ENCODE measurements at regions not wholly inside any gene's neighbourhood (a gene's known extent, or its start where the extent isn't known, plus 50 kb on each side); places are given as distances from the start of the nearest gene placed in this dataset.
A peak's percentile ranks its signal among the peaks of the same experiment; 100 is the strongest.
"Not testable (repeated sequence)": the region's sequence is repeated elsewhere in the genome, so short reads cannot be mapped to it uniquely, and the experiment has no call there.

- no peak for DNase-seq (ENCODE audit: low read depth in 2 of 3, low spot score in 2 of 3)
Measured at GRCh38 chrX:55813150-55813549, 95.6 kb downstream of the RRAGB start.

- no peak for DNase-seq (ENCODE audit: low read depth in 2 of 3, low spot score in 2 of 3)
Measured at GRCh38 chrX:55815546-55815945, 98.0 kb downstream of the RRAGB start.

GRCh38 chrX:55816023-55816422 lies 98.5 kb downstream of the RRAGB start:
- no peak for DNase-seq (ENCODE audit: low read depth in 2 of 3, low spot score in 2 of 3)

- DNase-seq (ENCODE audit: low read depth in 2 of 3, low spot score in 2 of 3) = no peak
Measured at GRCh38 chrX:55818673-55819375, 101.3 kb downstream of the RRAGB start.

- no peak for DNase-seq (ENCODE audit: low read depth in 2 of 3, low spot score in 2 of 3)
Measured at GRCh38 chrX:55839485-55839884, 121.9 kb downstream of the RRAGB start.

GRCh38 chrX:55841962-55842752 lies 124.6 kb downstream of the RRAGB start:
- no peak for DNase-seq (ENCODE audit: low read depth in 2 of 3, low spot score in 2 of 3)

GRCh38 chrX:55866779-55867178 lies 149.2 kb downstream of the RRAGB start:
- DNase-seq (ENCODE audit: low read depth in 2 of 3, low spot score in 2 of 3) = not testable (repeated sequence)

- DNase-seq (ENCODE audit: low read depth in 2 of 3, low spot score in 2 of 3) = no peak
Measured at GRCh38 chrX:55867181-55867651, 149.7 kb downstream of the RRAGB start.

GRCh38 chrX:55867708-55868107 lies 150.2 kb downstream of the RRAGB start:
- DNase-seq (ENCODE audit: low read depth in 2 of 3, low spot score in 2 of 3) = no peak

GRCh38 chrX:55874807-55875206 lies 157.3 kb downstream of the RRAGB start:
- DNase-seq (ENCODE audit: low read depth in 2 of 3, low spot score in 2 of 3) = no peak

- DNase-seq (ENCODE audit: low read depth in 2 of 3, low spot score in 2 of 3) = not testable (repeated sequence)
Measured at GRCh38 chrX:55883541-55883940, 166.0 kb downstream of the RRAGB start.

GRCh38 chrX:55907968-55908607 lies 190.5 kb downstream of the RRAGB start:
- DNase-seq (ENCODE audit: low read depth in 2 of 3, low spot score in 2 of 3) = peak in 2 of 3 experiments; percentile 1 to 2

GRCh38 chrX:55908661-55909212 lies 191.2 kb downstream of the RRAGB start:
- peak in 1 of 3 experiments; percentile 0 for DNase-seq (ENCODE audit: low read depth in 2 of 3, low spot score in 2 of 3)

- DNase-seq (ENCODE audit: low read depth in 2 of 3, low spot score in 2 of 3) = no peak
Measured at GRCh38 chrX:55919367-55920221, 202.0 kb downstream of the RRAGB start.

- no peak for DNase-seq (ENCODE audit: low read depth in 2 of 3, low spot score in 2 of 3)
Measured at GRCh38 chrX:55924574-55924973, 207.0 kb downstream of the RRAGB start.

GRCh38 chrX:55928529-55928928 lies 211.0 kb downstream of the RRAGB start:
- not testable (repeated sequence) for DNase-seq (ENCODE audit: low read depth in 2 of 3, low spot score in 2 of 3)

All from activated CD8-positive, alpha-beta memory T cell treated with anti-CD3 and anti-CD28 coated beads for 48 hours (primary cell).